HEK293 (cell line): ENCODE measurements at regions not wholly inside any gene's neighbourhood (a gene's known extent, or its start where the extent isn't known, plus 50 kb on each side); places are given as distances from the start of the nearest gene placed in this dataset.

Experiments
- CTCF ChIA-PET: fragments of 350-600 bp; formaldehyde crosslinking; extraction: SDS; loops from one replicate; lab custom pipeline; 2021; ENCODE audit warnings: antibody characterized with exemption; lab: Yijun Ruan, JAX
- POLR2A ChIA-PET: fragments of 300-600 bp; formaldehyde crosslinking; extraction: SDS; loops from one replicate; lab custom pipeline; 2020; ENCODE audit warnings: antibody characterized with exemption, inconsistent platforms; lab: Yijun Ruan, JAX
- H3K27ac ChIP-seq: fragments of 200-500 bp; sonication (Bioruptor generic); 2 replicates; pipeline ENCODE4 v1.5.1; 2014; ENCODE audit warnings: low read depth, low read length, control low read depth, inconsistent platforms; ENCODE audit errors: extremely low read depth
- H3K36me3 ChIP-seq, 2 experiments: fragments of 200-500 bp in 1 of 2; sonication (Bioruptor generic) in 1 of 2; 1 replicate in 1 of 2; 2 replicates in 1 of 2; pipeline ENCODE4 v1.5.1; 2014 to 2017; ENCODE audit warnings: inconsistent platforms in 2 of 2, low read length in 2 of 2; ENCODE audit not compliant: control insufficient read depth in 2 of 2, insufficient read depth in 1 of 2
- H3K4me1 ChIP-seq: fragments of 200-500 bp; sonication (Bioruptor generic); 2 replicates; pipeline ENCODE4 v1.5.1; 2014; ENCODE audit warnings: mild to moderate bottlenecking, low read length, inconsistent platforms; ENCODE audit not compliant: control insufficient read depth, insufficient read depth
- H3K4me3 ChIP-seq: 2 replicates; pipeline ENCODE4 v1.5.1; 2011; ENCODE audit warnings: low read depth, mild to moderate bottlenecking, control low read depth, low read length, moderate library complexity
- H3K9me3 ChIP-seq: fragments of 200-500 bp; sonication (Bioruptor generic); 2 replicates; pipeline ENCODE4 v1.5.1; 2014; ENCODE audit warnings: low read depth, low read length, inconsistent platforms; ENCODE audit not compliant: control insufficient read depth, insufficient read depth
- GLIS2 ChIP-seq: fragments of 450-650 bp; formaldehyde crosslinking; IDR thresholded peaks from 2 replicates; pipeline ENCODE4 v1.5.1; 2016; ENCODE audit warnings: missing biosample characterization, missing genetic modification characterization
- OSR2 ChIP-seq: fragments of 450-650 bp; formaldehyde crosslinking; IDR thresholded peaks from 2 replicates; pipeline ENCODE4 v1.5.1; 2016; ENCODE audit warnings: missing biosample characterization, missing genetic modification characterization
- OVOL3 ChIP-seq: fragments of 450-650 bp; formaldehyde crosslinking; IDR thresholded peaks from 2 replicates; pipeline ENCODE4 v1.5.1; 2016; ENCODE audit warnings: missing biosample characterization, missing genetic modification characterization
- TRIM28 ChIP-seq: IDR thresholded peaks from 2 replicates; pipeline ENCODE4 v1.6.1; 2011; ENCODE audit warnings: low read length, control low read depth, borderline replicate concordance
- YY1 ChIP-seq: fragments of 450-650 bp; formaldehyde crosslinking; IDR thresholded peaks from 2 replicates; pipeline ENCODE4 v1.5.1; 2018; ENCODE audit warnings: missing biosample characterization, missing genetic modification characterization
- YY2 ChIP-seq: fragments of 450-650 bp; formaldehyde crosslinking; IDR thresholded peaks from 2 replicates; pipeline ENCODE4 v1.5.1; 2016; ENCODE audit warnings: missing biosample characterization, missing genetic modification characterization
- ZBTB8A ChIP-seq: fragments of 450-650 bp; formaldehyde crosslinking; IDR thresholded peaks from 2 replicates; pipeline ENCODE4 v1.5.1; 2016; ENCODE audit warnings: missing biosample characterization, missing genetic modification characterization
- ZFHX2 ChIP-seq: fragments of 450-650 bp; formaldehyde crosslinking; conservative IDR thresholded peaks from 2 replicates; pipeline ENCODE4 v1.5.1; 2016; ENCODE audit warnings: missing biosample characterization, missing genetic modification characterization
- ZNF10 ChIP-seq: fragments of 450-650 bp; formaldehyde crosslinking; IDR thresholded peaks from 2 replicates; pipeline ENCODE4 v1.5.1; 2017; ENCODE audit warnings: missing biosample characterization, missing genetic modification characterization
- ZNF114 ChIP-seq: fragments of 450-650 bp; formaldehyde crosslinking; IDR thresholded peaks from 2 replicates; pipeline ENCODE4 v1.5.0; 2017; ENCODE audit warnings: missing biosample characterization, missing genetic modification characterization
- ZNF155 ChIP-seq: fragments of 450-650 bp; formaldehyde crosslinking; IDR thresholded peaks from 2 replicates; pipeline ENCODE4 v1.5.1; 2016; ENCODE audit warnings: missing biosample characterization, missing genetic modification characterization
- ZNF280C ChIP-seq: fragments of 450-650 bp; formaldehyde crosslinking; IDR thresholded peaks from 2 replicates; pipeline ENCODE4 v1.5.1; 2016; ENCODE audit warnings: missing biosample characterization, missing genetic modification characterization
- ZNF362 ChIP-seq: fragments of 450-650 bp; formaldehyde crosslinking; IDR thresholded peaks from 2 replicates; pipeline ENCODE4 v1.5.1; 2016; ENCODE audit warnings: missing biosample characterization, missing genetic modification characterization
- ZNF529 ChIP-seq: fragments of 450-650 bp; formaldehyde crosslinking; IDR thresholded peaks from 2 replicates; pipeline ENCODE4 v1.5.1; 2017; ENCODE audit warnings: missing genetic modification characterization, missing biosample characterization; ENCODE audit not compliant: insufficient replicate concordance
- ZNF530 ChIP-seq: fragments of 450-650 bp; formaldehyde crosslinking; IDR thresholded peaks from 2 replicates; pipeline ENCODE4 v1.5.1; 2016; ENCODE audit warnings: low read depth, missing biosample characterization, missing genetic modification characterization
- ZNF585B ChIP-seq: fragments of 450-650 bp; formaldehyde crosslinking; IDR thresholded peaks from 2 replicates; pipeline ENCODE4 v1.5.1; 2016; ENCODE audit warnings: missing biosample characterization, missing genetic modification characterization
- ZNF610 ChIP-seq: fragments of 450-650 bp; formaldehyde crosslinking; IDR thresholded peaks from 2 replicates; pipeline ENCODE4 v1.5.1; 2016; ENCODE audit warnings: missing biosample characterization, missing genetic modification characterization, borderline replicate concordance
- ZNF776 ChIP-seq: fragments of 450-650 bp; formaldehyde crosslinking; IDR thresholded peaks from 2 replicates; pipeline ENCODE4 v1.5.0; 2017; ENCODE audit warnings: missing biosample characterization, missing genetic modification characterization, borderline replicate concordance
- ZSCAN16 ChIP-seq: fragments of 450-650 bp; formaldehyde crosslinking; IDR thresholded peaks from 2 replicates; pipeline ENCODE4 v1.5.1; 2016; ENCODE audit warnings: missing biosample characterization, missing genetic modification characterization
- ZSCAN23 ChIP-seq: fragments of 450-650 bp; formaldehyde crosslinking; IDR thresholded peaks from 2 replicates; pipeline ENCODE4 v1.5.1; 2016; ENCODE audit warnings: missing biosample characterization, missing genetic modification characterization
- TF ChIP-seq, protein P1 (sequence below): fragments of 450-650 bp; formaldehyde crosslinking; IDR thresholded peaks from 2 replicates; pipeline ENCODE4 v1.5.1; 2017; ENCODE audit warnings: missing biosample characterization, missing genetic modification characterization
- TF ChIP-seq, protein P2 (sequence below): fragments of 450-650 bp; formaldehyde crosslinking; IDR thresholded peaks from 2 replicates; pipeline ENCODE4 v1.5.1; 2016; ENCODE audit warnings: missing biosample characterization, missing genetic modification characterization

DNA sequence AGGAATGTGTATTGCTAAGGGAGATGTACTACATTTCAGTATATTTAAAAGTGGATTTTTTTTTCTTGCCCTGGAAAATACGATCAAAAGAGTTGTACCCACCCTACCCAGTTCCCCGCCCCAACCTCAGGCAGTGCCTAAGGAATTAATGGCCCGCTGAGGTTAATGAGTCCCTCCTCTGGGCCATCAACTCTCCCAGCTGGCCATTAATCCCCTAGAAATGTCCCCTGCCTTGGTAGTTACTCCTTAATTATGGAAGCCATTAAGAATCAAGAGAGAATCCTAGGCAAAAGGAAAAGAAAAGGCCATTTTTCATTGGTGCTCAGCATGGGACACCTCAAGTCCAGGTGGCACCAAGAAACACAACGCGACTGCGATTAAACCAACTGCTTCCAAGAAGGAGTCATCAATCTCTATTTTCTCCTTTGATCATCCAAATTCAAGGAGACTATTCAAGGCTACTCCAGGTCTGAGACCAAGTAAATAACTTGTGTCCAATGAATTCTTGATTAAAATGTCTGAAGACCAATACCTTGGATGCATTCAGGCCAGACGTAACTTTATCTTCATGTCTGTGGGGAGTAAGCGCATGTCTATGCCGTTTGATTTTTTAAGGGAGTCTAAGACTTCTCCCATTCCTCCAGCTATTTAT lies 1962.2 kb upstream of the WWC1 start:
- H3K4me3 ChIP-seq = no peak overlapping the region
- ChIA-PET CTCF (no interaction called here), POLR2A (no interaction called here)
- H3K9me3 ChIP-seq = no peaks in the 10 kb centered on the region
- H3K27ac ChIP-seq = no peak overlapping the region
- no peaks in the 10 kb centered on the region for H3K4me1 ChIP-seq
- no peaks in the 10 kb centered on the region for H3K36me3 ChIP-seq
- TF ChIP-seq YY2 (tag by site-specific recombination) = no peak
- TF ChIP-seq, protein P1, sequence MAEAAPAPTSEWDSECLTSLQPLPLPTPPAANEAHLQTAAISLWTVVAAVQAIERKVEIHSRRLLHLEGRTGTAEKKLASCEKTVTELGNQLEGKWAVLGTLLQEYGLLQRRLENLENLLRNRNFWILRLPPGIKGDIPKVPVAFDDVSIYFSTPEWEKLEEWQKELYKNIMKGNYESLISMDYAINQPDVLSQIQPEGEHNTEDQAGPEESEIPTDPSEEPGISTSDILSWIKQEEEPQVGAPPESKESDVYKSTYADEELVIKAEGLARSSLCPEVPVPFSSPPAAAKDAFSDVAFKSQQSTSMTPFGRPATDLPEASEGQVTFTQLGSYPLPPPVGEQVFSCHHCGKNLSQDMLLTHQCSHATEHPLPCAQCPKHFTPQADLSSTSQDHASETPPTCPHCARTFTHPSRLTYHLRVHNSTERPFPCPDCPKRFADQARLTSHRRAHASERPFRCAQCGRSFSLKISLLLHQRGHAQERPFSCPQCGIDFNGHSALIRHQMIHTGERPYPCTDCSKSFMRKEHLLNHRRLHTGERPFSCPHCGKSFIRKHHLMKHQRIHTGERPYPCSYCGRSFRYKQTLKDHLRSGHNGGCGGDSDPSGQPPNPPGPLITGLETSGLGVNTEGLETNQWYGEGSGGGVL = no peak
- TF ChIP-seq ZNF155 (tag by site-specific recombination) = no peak
- TF ChIP-seq, protein P2, sequence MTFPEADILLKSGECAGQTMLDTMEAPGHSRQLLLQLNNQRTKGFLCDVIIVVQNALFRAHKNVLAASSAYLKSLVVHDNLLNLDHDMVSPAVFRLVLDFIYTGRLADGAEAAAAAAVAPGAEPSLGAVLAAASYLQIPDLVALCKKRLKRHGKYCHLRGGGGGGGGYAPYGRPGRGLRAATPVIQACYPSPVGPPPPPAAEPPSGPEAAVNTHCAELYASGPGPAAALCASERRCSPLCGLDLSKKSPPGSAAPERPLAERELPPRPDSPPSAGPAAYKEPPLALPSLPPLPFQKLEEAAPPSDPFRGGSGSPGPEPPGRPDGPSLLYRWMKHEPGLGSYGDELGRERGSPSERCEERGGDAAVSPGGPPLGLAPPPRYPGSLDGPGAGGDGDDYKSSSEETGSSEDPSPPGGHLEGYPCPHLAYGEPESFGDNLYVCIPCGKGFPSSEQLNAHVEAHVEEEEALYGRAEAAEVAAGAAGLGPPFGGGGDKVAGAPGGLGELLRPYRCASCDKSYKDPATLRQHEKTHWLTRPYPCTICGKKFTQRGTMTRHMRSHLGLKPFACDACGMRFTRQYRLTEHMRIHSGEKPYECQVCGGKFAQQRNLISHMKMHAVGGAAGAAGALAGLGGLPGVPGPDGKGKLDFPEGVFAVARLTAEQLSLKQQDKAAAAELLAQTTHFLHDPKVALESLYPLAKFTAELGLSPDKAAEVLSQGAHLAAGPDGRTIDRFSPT (tag by site-specific recombination) = no peak
- TF ChIP-seq ZFHX2 (tag by site-specific recombination) = no peak
- no peak for TF ChIP-seq ZBTB8A (tag by site-specific recombination)
- no peak for TF ChIP-seq ZSCAN23
- no peak for TF ChIP-seq YY1
- no peak for TF ChIP-seq ZNF610 (tag by site-specific recombination)
- no peak for TF ChIP-seq ZNF585B
- no peak for TF ChIP-seq ZNF280C (tag by site-specific recombination)
- no peak for TF ChIP-seq ZNF776
- TF ChIP-seq ZNF362 (tag by site-specific recombination) = no peak
- TF ChIP-seq OSR2 (tag by site-specific recombination) = no peak

DNA sequence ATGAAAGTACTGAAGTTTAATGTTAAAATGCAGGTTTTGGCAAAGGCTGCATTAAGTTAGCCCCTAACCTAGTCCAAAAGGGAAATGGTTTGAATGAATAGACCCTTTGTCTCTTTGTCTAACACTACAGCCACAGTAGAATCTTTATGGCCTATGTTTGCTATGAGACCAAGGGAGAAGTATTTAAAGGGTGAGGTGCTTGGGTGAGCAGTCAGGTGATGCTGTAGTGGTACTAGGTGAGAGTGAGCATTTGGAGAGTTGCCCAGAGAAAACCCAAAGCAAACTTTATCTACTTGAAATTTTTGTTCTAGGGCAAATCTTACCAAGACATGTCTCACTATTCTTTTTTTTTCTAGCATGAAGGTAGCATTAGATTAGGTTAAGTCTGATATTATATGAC lies 1961.4 kb upstream of the WWC1 start:
- POLR2A ChIA-PET = no interaction called here
- Histone ChIP-seq H3K36me3 (no peaks in the 10 kb centered on the region), H3K4me1 (no peaks in the 10 kb centered on the region), H3K4me3 (no peak overlapping the region), H3K9me3 (no peaks in the 10 kb centered on the region), H3K27ac (no peak overlapping the region)
- TF ChIP-seq GLIS2 (tag by site-specific recombination) (no peak), ZNF530 (no peak), YY1 (no peak), ZNF114 (tag by site-specific recombination) (no peak), TRIM28 (no peak), ZNF10 (tag by site-specific recombination) (no peak), OVOL3 (no peak), ZNF529 (no peak), ZSCAN16 (no peak)
- TF ChIP-seq, protein P2 (tag by site-specific recombination) = no peak
- CTCF ChIA-PET = interaction anchor here (0.7 kb wide), 1 partner anchor 1161 kb away, joined by 3 read pairs; no protein-coding TSS in a partner anchor
